ENCODE measurements at regions not wholly inside any gene's neighbourhood (a gene's known extent, or its start where the extent isn't known, plus 50 kb on each side); places are given as distances from the start of the nearest gene placed in this dataset.

GRCh38 chr6:9851006-9851405, 563.9 kb downstream of the TFAP2A start:
- TF ChIP-seq, protein P1, sequence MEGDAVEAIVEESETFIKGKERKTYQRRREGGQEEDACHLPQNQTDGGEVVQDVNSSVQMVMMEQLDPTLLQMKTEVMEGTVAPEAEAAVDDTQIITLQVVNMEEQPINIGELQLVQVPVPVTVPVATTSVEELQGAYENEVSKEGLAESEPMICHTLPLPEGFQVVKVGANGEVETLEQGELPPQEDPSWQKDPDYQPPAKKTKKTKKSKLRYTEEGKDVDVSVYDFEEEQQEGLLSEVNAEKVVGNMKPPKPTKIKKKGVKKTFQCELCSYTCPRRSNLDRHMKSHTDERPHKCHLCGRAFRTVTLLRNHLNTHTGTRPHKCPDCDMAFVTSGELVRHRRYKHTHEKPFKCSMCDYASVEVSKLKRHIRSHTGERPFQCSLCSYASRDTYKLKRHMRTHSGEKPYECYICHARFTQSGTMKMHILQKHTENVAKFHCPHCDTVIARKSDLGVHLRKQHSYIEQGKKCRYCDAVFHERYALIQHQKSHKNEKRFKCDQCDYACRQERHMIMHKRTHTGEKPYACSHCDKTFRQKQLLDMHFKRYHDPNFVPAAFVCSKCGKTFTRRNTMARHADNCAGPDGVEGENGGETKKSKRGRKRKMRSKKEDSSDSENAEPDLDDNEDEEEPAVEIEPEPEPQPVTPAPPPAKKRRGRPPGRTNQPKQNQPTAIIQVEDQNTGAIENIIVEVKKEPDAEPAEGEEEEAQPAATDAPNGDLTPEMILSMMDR (conservative IDR thresholded peaks at IDR 0.05; ENCODE audit: low read depth, low read length) = no peak
- TF ChIP-seq EZH2 (IDR thresholded peaks at IDR 0.05; ENCODE audit: borderline replicate concordance, low read depth, low read length, poor library complexity, severe bottlenecking) = no peak

Data from A673 (cell line).